GM18511 (cell line): ENCODE measurements at regions not wholly inside any gene's neighbourhood (a gene's known extent, or its start where the extent isn't known, plus 50 kb on each side); places are given as distances from the start of the nearest gene placed in this dataset.

Experiments
- ATAC-seq: cut with Tn5 transposase; IDR thresholded peaks from one replicate; pipeline ENCODE4 v1.9.1; 2021; ENCODE audit warnings: mild to moderate bottlenecking, moderate library complexity; ENCODE audit not compliant: unreplicated experiment

DNA sequence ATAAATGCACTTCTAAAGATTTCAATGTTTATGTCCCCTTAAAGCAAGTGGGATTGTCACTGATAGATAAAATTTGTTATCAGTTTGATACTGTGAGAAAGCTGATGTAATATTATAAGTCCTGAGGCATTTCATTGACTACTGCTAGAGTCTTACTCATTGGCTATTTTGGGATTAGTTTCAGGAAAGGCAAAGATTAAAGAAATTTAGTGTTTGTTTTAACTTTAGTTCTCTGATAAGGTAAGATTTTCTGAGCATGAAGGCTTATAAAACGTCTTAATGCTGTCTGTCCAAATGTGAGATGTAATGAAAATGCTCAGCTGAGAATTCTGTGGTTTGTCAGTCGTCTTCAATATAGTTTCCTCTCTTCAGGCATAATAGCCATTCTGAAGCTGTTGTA is 886.4 kb upstream of the CDH2 start:
- ATAC-seq, result no peak

DNA sequence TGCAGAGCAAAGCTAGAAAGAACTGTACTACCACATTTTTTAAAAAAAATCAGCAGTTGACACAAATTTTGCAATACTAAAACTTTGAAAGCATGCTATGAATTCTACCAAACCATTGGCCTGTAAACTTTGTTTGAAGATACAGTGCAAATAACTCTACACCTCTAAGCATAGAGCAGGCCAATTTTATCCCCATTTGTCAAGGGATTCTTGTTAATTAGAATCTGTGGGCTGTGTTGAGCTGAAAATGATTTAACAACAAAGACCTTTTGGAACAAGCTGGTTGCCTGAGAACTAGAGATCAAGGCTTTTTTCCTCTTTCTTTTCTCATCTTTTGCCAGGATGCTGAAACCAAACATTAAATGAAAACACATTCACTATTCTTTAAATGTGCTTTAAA is 886.0 kb upstream of the CDH2 start:
- ATAC-seq, result no peak

DNA sequence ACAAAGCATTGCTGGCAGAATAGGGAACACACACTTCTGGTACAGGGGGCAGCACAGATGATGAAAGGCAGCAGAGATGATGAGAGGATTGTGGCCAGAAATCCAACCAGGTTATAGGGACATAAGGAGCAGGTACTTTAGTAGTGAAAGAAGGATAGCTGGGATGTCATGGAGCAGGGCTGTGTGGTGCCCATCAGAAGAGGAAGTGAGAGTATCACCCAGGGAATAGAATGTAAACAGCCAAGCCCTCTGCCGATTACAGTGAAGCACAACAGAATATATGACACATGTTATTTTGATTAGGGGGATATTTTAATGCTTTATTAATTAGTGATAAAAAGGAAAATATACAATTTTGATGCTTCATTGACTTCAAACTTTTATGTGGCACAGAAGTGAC is 883.4 kb upstream of the CDH2 start:
- ATAC-seq, result no peak

DNA sequence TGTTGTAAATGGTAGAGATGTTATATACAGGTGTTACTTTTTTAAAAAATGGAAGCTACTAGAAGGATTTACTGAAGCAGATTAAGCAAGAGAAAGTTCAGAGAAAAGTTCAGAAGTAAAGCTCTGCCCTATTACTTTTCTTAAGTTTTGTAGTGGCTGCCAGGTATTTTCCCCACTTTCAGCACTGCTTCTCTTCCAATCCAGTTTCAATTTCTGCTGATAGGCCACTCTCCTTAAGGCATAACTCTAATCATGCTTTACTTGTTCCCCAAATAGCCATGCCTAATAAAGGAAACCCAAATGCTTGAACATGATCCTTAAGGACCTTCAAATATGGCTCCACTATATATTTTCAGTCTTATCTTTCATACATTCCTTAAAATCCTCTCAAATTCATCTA is 880.8 kb upstream of the CDH2 start:
- ATAC-seq, result no peak

DNA sequence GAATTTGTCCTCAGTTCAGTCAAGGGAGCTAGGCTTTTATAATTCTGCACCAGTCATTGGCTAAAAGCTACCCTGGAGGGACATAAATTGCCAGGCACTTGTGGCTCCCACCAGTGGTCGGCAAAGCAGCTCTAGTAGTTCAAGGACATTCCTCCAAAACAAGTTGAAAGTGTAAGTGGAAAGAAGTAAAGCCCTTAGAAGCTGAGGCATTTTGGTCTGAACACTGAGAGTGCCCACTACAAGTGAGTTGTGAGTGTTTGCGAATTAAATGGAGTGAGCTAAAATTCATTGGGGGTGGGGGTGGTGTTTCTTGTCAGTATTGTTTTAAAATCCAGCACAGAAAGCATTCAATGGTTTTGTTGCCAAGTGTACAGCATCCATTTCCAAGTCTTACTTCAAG is 879.9 kb upstream of the CDH2 start:
- ATAC-seq, result no peak

DNA sequence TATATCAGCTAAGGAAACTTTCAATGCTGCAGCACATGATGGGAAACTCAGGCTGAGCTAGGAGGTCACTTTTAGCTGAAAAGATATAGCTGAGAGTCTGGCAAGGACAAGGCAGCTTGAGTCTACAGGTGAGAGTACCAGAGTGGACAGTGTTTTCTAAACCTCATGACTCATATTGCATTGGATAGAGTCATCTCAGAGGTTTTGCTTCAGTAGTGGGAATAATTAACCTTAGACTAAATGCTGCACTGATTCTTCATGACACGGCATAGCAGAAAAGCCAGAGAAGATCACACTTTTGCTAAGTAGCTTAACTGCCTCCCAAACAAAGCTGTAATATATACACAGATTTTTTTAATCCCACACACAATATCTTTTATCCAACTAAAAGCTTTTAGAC is 865.0 kb upstream of the CDH2 start:
- no peak for ATAC-seq

DNA sequence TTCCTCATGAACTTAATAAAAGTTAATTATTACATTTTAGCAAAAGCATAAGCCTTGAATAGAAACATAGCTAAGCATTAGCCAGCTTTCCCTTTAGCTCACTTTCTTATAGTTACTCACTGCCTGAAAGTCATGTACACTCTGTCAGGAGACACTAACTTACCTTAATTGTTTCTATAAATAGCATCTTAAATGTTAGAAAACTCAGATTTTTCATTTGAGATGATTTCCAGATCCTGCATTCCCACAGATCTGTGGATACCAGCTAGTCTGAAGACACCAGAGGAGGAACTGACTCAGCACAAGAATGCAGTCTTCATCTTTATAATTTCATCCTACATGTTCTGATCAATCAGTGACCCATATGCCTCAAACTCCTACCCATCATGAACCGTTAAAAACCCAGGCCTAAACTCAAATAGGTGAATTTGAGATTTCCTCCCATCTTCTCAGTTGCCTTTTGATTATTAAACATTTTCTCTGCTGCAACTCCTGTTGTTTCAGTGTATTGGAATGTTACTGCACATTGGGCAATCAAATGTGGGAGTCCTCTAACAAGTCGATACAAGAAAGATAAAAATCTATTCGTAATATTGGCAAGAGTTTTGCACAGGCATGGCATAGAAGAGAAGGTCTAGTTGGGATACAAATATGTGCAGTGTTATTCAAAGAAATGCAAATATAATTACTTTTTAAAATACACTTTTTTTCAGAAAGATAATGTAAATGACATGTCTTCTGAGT is 857.4 kb upstream of the CDH2 start:
- ATAC-seq, result no peak

DNA sequence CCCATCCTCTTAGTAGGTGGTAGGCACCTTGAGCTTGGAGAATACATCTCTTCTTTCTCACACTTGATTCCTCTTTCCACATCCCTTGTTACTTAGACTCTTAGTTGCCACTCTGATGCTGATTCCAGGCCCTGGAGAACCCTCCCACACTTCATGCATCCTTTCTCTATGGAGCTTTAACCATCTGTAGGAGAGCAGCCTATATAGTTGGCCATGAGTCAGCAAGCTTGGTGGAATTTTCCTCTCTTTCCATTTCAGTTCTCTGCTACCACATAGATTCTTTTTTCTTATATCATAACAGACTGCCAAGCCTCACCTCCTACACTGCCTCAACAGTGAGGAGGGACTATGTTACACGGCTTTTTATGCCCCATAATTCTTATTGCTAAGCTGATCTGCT is 851.6 kb upstream of the CDH2 start:
- no peak for ATAC-seq

DNA sequence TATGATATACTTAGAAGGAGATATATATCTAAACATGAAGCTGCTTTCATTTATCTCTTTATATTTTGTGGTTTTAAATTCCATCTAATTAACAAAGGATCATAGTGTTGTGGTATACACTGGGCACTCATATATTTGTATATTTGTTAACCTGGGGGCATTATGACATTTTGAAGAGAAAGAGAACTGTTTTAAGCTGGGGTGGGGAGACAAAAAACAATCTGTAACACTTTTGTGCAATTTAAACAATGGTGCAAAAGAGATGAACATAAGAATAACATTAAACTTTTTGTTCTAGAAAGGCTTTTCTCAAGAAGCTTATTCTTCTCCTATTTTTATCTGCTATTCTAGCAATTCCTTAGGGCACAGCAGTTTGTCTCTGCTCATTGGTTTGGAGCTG is 842.0 kb upstream of the CDH2 start:
- ATAC-seq, result no peak

DNA sequence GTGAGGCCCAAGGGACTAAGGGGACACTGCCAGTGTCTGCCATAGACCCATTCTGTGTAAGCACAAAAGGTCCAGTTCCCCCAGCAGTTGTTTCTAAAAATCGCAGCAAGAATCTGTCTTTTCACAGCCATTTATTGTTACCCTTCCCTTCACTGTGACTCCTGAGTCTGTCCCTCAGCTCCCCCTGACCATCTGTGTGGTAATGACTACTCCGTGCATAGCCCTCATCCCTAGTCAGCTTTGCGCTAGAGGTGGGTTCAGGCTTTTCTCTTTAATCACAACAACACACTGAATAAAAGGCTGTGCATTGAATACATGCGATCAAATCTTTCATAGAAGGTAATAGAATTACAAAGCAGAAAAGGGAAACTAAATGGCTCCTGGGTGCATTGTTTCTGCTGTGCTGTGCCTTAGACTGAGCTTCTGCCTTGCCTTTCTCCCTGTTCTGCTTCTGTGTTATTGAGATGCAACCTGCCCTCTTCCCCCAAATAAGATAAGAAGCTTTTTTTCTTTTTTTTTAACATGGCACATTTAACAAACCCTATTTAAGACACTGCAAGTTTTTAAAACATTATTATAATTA is 836.0 kb upstream of the CDH2 start:
- no peak for ATAC-seq

DNA sequence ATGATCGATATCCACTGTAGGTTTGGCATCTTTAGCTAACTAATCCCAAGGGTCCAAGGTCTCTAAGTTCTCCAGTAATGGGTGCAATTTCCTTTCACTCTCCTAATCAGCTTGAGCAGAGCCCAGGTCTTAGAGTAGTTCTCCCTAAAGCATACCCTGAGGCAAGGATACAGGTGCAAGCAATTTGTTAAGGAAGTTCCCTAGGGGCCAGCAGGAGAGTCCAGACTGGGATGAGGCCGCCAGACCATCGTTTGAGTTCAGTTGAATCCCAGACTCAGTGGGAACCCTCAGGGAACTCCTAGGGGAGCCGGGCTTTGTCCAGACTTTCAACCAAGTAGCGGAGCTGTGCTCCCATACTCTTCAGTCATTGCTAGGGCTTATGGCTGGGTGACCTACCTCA is 835.4 kb upstream of the CDH2 start:
- ATAC-seq, result no peak

DNA sequence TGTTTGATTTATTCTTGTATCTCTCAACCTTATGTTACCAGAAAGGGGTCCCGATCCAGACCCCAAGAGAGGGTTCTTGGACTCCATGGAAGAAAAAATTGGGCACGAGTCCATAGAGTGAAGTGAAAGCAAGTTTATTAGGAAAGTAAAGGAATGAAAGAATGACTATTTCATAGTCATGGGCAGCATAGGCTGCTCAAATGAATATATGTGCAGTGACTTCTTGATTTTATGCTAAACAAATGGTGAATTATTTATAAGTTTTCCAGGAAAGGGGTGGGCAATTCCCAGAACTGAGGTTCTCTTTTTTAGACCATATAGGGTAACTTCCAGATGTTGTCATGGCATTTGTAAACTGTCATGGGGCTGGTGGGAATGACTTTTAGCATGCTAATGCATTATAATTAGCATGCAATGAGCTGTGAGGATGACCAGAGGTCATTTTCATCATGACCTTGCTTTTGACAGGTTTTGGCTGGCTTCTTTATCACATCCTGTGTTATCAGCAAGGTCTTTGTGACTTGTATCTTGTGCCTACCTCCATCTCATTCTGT is 832.4 kb upstream of the CDH2 start:
- ATAC-seq, result no peak

DNA sequence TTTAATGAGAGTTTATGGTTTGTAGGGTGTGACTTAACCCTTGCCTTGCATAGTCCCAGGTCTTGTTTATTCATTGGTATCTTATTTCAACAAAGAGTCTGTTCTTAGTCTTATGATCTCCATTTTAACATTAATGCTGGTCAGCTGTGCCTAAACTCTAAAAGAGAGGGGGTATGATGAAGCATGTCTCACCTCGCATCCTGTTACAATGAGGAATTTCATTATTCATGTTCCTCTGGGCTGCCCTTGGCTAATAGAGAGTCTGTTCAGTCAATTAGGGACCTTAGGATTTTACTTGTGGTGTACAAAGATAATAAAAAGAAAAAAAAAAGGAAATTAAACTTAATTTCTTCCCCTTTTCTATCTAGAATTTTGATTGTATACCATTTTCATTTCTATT is 831.9 kb upstream of the CDH2 start:
- no peak for ATAC-seq

DNA sequence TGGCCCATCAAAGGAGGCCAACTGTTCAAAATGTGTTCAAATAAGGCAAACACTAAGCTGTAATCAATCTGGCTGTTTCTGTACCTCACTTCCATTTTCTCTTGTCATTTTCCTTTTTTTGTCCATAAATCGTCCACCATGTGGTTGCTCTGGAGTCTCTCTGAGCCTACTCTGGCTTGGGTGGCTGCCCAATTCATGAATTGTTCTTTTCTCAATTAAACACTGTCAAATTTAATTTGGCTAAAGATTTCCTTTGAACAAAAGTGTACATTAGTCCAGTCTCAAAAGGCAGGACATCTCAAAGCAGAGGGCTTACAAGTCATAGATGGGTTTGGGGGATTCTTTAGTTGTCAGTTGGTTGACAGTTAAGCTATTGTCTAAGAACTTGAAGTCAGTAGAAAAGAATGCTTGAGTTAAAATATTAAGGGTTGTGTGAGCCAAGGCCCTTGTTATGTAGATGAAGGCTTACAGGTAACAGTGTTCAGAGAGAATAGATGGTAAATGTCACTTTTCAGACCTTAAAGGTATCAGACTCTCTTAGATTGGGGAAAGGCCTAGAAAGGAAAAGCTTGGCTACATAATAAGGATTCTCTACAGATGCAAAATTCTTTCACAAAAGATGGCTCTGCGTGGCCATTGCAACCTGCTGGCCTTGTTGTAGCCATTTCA is 831.2 kb upstream of the CDH2 start:
- no peak for ATAC-seq

DNA sequence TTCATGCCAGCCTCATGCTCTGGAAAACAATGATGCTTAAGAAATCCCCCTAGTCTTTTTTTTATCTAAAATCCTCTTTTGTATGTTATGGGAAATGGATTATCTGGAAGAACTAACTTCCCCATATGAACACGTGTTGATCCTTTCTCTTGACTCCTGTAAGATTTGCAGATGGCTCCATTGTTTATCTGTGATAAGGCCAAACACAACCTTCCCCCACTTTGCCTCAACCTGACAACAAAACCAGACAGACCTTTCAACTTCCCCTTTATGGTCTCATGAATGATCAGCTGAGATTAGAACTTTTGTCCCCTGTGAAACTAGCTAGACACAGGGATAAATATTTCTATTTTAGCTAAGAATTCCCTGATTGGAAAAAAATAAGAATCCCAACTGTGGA is 828.0 kb upstream of the CDH2 start:
- no peak for ATAC-seq

DNA sequence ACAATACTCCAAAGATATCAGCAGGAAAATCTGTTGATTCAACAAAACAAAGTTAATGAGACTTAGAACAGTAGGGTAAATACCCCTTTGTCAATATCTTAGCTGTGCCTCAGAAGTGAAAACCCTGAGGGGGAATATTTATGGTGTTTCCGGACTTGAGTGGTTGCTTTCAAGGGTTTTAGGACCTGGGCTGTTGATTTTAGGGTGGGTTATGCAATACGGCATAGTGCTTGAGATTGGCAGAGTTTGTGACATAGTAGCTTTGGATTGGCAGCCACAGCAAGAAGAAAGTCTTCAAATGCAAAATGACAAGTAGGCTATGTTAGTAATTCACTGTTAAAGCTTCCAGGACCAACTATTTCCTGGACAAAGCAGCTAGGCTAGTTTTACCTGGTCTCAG is 826.3 kb upstream of the CDH2 start:
- no peak for ATAC-seq

DNA sequence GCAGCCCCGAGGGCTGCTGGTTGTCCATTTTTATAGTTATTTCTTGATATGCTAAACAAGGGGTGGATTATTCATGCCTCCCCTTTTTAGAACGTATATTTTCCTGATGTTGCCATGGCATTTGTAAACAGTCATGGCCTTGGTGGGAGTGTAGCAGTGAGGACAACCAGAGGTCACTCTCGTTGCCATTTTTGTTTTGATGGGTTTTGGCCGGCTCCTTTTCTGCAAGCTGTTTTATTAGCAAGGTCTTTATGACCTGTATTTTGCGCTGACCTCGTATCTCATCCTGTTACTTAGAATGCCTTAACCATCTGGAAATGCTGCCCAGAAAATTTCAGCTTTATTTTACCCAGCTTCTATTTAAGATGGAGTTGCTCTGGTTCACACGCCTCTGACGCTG is 825.8 kb upstream of the CDH2 start:
- no peak for ATAC-seq

DNA sequence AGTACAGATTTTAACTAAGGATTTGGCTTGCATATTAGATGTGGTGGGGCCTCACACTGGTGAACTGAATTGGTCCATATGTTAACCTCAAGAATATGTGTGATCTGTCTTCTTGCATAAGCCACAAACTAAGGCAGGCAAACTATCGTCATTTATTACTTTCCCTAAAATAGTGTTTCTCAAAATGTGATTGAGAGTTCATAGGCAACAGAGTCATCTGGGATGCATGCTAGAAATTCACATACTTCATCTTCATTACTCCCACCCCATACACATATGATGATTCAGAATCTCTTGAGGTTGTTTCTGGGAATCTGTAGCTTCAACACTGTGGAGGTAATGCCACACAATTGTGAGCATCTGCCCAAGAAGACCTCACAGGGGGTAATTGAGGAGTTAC is 822.8 kb upstream of the CDH2 start:
- no peak for ATAC-seq

DNA sequence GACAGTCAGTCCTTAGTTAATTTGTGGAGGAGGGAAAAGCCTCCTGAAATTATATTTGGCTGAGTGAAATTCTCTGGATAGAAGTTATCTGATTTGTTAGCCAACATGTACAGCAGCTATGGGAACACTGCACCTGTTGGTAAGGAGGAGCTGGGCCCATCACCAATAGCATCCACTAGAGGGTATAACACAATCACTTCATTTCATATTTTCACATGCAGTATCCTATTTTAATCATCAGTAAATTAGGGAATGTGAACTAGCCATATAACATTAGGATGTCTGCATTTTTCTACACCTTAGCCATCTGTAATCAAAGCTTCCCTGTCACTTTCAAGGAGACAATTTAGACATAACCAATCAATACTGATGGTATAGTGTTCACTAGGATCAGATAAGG is 818.4 kb upstream of the CDH2 start:
- no peak for ATAC-seq

DNA sequence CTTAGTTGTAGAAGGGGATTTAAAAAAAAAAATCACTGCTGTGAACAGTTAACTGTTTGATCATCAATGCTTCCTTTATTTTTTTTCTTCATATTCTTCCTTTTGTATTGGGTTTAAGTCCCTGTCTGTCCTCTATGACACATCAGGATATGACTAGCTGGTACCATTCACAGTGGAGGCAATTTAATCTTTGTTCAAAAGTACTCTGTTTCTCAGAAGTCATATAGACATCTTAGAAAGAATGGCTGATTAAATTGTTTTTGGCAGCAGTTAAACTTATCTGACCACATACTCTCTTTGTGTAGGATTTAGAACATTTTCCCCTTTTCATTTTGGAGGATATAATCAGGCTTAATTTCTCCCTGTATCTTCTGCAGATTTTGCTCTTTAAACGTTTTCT is 807.8 kb upstream of the CDH2 start:
- ATAC-seq, result no peak

DNA sequence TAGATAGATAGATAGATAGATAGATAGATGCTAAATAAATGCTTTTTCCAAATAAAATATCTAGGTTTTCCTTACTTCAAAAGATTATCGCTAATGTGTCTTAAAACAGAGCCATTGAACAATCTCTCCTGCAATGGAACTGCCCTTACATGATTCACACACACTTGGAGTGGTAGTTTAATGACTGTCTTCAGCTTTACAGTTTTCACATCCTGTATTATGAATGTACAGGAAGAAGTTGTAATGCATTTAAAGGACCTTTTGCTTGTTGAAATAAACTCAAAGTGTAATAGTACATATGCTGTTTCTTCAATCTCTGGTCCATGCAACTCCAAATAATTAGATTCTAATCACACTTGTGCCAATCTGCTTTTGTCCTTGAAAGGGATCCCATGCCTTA is 797.6 kb upstream of the CDH2 start:
- no peak for ATAC-seq

DNA sequence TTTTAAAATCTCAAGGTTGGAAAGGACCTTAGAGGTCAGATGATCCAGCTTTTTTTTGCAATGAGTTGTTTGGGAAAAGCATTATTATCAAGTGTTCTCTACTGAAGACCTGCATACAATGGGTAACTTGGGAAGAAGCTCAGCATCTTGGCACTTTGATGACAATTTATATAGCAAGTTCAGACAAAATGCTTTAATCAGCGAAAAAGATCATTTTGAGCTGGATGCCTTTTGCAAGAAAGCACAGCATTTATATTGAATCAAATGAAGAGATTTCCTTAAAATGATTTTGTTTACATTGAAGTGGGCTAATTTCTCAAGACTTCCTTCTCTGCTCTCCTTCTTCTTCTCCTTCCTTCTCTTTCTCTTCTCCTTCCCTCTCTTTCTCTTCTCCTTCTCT is 796.4 kb upstream of the CDH2 start:
- ATAC-seq, result no peak
